Muscle of back (tissue), 3 donors: ENCODE measurements at regions not wholly inside any gene's neighbourhood (a gene's known extent, or its start where the extent isn't known, plus 50 kb on each side); places are given as distances from the start of the nearest gene placed in this dataset.
"Not testable (repeated sequence)": the region's sequence is repeated elsewhere in the genome, so short reads cannot be mapped to it uniquely, and the experiment has no call there.

Experiments
- DNase-seq, 3 donors: peaks; one replicate each; pipeline versions ENCODE4 v3.0.0 to v3.0.0-alpha.2; 2013

GRCh38 chr10:113493882-113494301 is 59.0 kb upstream of the HABP2 start:
- peak in 2 of 3 donors; percentile 77 to 89 for DNase-seq

GRCh38 chr10:113494761-113495160 is 58.1 kb upstream of the HABP2 start:
- DNase-seq: peak in 1 of 3 donors; percentile 30

GRCh38 chr10:113495553-113495952 is 57.3 kb upstream of the HABP2 start:
- DNase-seq: peak in 1 of 3 donors; percentile 28

- peak; percentile 78 to 94 (median 88) for DNase-seq
Observed at GRCh38 chr10:113496111-113497109, 56.4 kb upstream of the HABP2 start.

- DNase-seq: peak in 1 of 3 donors; percentile 38
Observed at GRCh38 chr10:113497198-113497597, 55.7 kb upstream of the HABP2 start.

- peak in 2 of 3 donors; percentile 75 to 87 for DNase-seq
Observed at GRCh38 chr10:113498997-113499396, 53.9 kb upstream of the HABP2 start.

GRCh38 chr10:113499806-113500205 is 53.0 kb upstream of the HABP2 start:
- DNase-seq: peak in 1 of 3 donors; percentile 30

GRCh38 chr10:113501031-113501430 is 51.8 kb upstream of the HABP2 start:
- DNase-seq: not testable (repeated sequence)
